OCI-LY3 (cell line): ENCODE measurements at regions not wholly inside any gene's neighbourhood (a gene's known extent, or its start where the extent isn't known, plus 50 kb on each side); places are given as distances from the start of the nearest gene placed in this dataset.

Experiments used
- CTCF ChIP-seq: fragments of 200-600, 300-600 bp; sonication (generic); IDR thresholded peaks from 2 replicates; pipeline ENCODE4 v1.5.1; 2014; ENCODE audit warnings: antibody characterized with exemption, low read length, low read depth
- EZH2phosphoT487 ChIP-seq: fragments of 200-600 bp; shearing (Covaris generic); IDR thresholded peaks from 2 replicates; pipeline ENCODE4 v1.6.1; 2018; ENCODE audit warnings: antibody characterized with exemption, mixed run types, low read depth

- TF ChIP-seq EZH2phosphoT487 (no peak), CTCF (no peak)
Observed at GRCh38 chr6:11429577-11429976, 108.0 kb upstream of the TMEM170B start.
